ENCODE measurements at regions not wholly inside any gene's neighbourhood (a gene's known extent, or its start where the extent isn't known, plus 50 kb on each side); places are given as distances from the start of the nearest gene placed in this dataset.

GRCh38 chr2:125267683-125268082 lies 1242.6 kb downstream of the CNTNAP5 start:
- Histone ChIP-seq H3K79me1 (ENCODE audit: low read depth in 1 of 2, low read length in 2 of 2) (no peaks in the 10 kb centered on the region), H3K4ac (ENCODE audit: low read depth, low read length) (no peak overlapping the region), H3K9me1 (ENCODE audit: insufficient read depth, low read length) (no peaks in the 10 kb centered on the region), H4K5ac (ENCODE audit: low read depth, low read length) (no peak overlapping the region), H3K23ac (ENCODE audit: low read depth, low read length) (no peak overlapping the region), H3K36me3 (ENCODE audit: control insufficient read depth, insufficient read depth, low read length) (no peaks in the 10 kb centered on the region), H3K4me2 (ENCODE audit: low read depth, low read length) (no peak overlapping the region), H3K4me3 (ENCODE audit: insufficient read depth, low read depth, low read length) (no peak overlapping the region), H2AFZ (replicated peaks; ENCODE audit: low read length, poor library complexity) (no peak overlapping the region), H3K27me3 (ENCODE audit: control insufficient read depth, insufficient read depth, low read length) (no peaks in the 10 kb centered on the region), H2BK15ac (ENCODE audit: low read depth, low read length) (no peak overlapping the region), H4K8ac (ENCODE audit: low read depth in 2 of 2, low read length in 2 of 2) (no peak overlapping the region), H4K20me1 (ENCODE audit: insufficient read depth, low read length) (no peaks in the 10 kb centered on the region), H3K18ac (ENCODE audit: low read depth, low read length) (no peak overlapping the region), H3K4me1 (ENCODE audit: control insufficient read depth, insufficient read depth, low read length) (no peaks in the 10 kb centered on the region), H4K91ac (ENCODE audit: insufficient read depth, low read depth, low read length) (no peak overlapping the region), H3K27ac (ENCODE audit: insufficient read depth, low read length) (no peak overlapping the region), H3K9ac (ENCODE audit: low read depth, low read length) (no peak overlapping the region), H2BK5ac (ENCODE audit: low read depth, low read length, poor library complexity, severe bottlenecking) (no peak overlapping the region), H3K56ac (ENCODE audit: extremely low read depth, insufficient read depth, low read length) (no peak overlapping the region), H2AK5ac (ENCODE audit: low read depth, low read length) (no peak overlapping the region), H2BK20ac (ENCODE audit: low read depth, low read length) (no peak overlapping the region), H3K14ac (replicated peaks; ENCODE audit: low read depth, low read length) (no peak overlapping the region), H2AK9ac (replicated peaks; ENCODE audit: low read depth, low read length, poor library complexity) (no peak overlapping the region), H2BK120ac (ENCODE audit: low read depth, low read length) (no peak overlapping the region), H3K9me3 (ENCODE audit: control insufficient read depth, insufficient read depth, low read length) (peaks cover 2% of the 10 kb centered on the region; the same call in 1 of the 2 replicates)
- POLR2A ChIA-PET (ENCODE audit: unreplicated experiment) = no interaction called here
- no CpG with 5 or more reads among the region's 2 CpGs for WGBS, 2 experiments (ENCODE audit: extremely low coverage in 2 of 2, insufficient read length in 1 of 2)
- no TSS peak for BruUV-seq (replicated peaks)
- DNase-seq = no peak
- in situ Hi-C loops (cut with MboI; ENCODE audit: low sequenced_read_pairs) = no loop called here
- ATAC-seq (ENCODE audit: low read depth) = no peak
- dilution Hi-C loops (cut with HindIII; ENCODE audit: low sequenced_read_pairs, unreplicated experiment) = no loop called here
- intact Hi-C loops (cut with micrococcal nuclease) = no loop called here
- no peak for TF ChIP-seq MXI1 (IDR thresholded peaks at IDR 0.05; ENCODE audit: borderline replicate concordance, low read depth, low read length)
- TF ChIP-seq FOS (IDR thresholded peaks at IDR 0.05; ENCODE audit: low read depth, low read length) = no peak
- TF ChIP-seq ELK1 (IDR thresholded peaks at IDR 0.05; ENCODE audit: borderline replicate concordance, low read depth, low read length) = no peak
- no peak for TF ChIP-seq POLR2A (IDR thresholded peaks at IDR 0.05; ENCODE audit: low read depth, low read length)
- no peak for TF ChIP-seq RFX5 (IDR thresholded peaks at IDR 0.05; ENCODE audit: low read depth, low read length)
- no peak for TF ChIP-seq BHLHE40 (IDR thresholded peaks at IDR 0.05; ENCODE audit: low read depth, low read length)
- TF ChIP-seq CHD1 (IDR thresholded peaks at IDR 0.05; ENCODE audit: low read depth, low read length) = no peak
- TF ChIP-seq MAFK (IDR thresholded peaks at IDR 0.05; ENCODE audit: low read depth, low read length) = no peak
- no peak for TF ChIP-seq CEBPB (IDR thresholded peaks at IDR 0.05; ENCODE audit: low read depth, low read length)
- TF ChIP-seq NFE2L2 (IDR thresholded peaks at IDR 0.05; ENCODE audit: low read depth, low read length) = no peak
- CTCF ChIA-PET = no interaction called here

Measured in IMR-90 (cell line).